ENCODE measurements at regions not wholly inside any gene's neighbourhood (a gene's known extent, or its start where the extent isn't known, plus 50 kb on each side); places are given as distances from the start of the nearest gene placed in this dataset.

- no peak overlapping the region for H3K27ac Mint-ChIP-seq
- H3K4me3 Mint-ChIP-seq, result no peak overlapping the region
- H3K9me3 Mint-ChIP-seq, result peaks cover 19% of the 10 kb centered on the region
- DNase-seq, result no peak
- H3K27me3 Mint-ChIP-seq (ENCODE audit: low read depth, poor library complexity), result peaks cover 3% of the 10 kb centered on the region
- no peak for TF ChIP-seq CTCF (IDR thresholded peaks at IDR 0.05)
- H3K4me1 Mint-ChIP-seq, result no peaks in the 10 kb centered on the region
- peaks cover 10% of the 10 kb centered on the region for H3K36me3 Mint-ChIP-seq (ENCODE audit: low read depth)
Measured at GRCh38 chr7:121810831-121811672, 61.9 kb upstream of the PTPRZ1 start.

- H3K27me3 Mint-ChIP-seq (ENCODE audit: low read depth, poor library complexity), result peaks cover 3% of the 10 kb centered on the region
- H3K9me3 Mint-ChIP-seq, result peaks cover 24% of the 10 kb centered on the region
- H3K4me1 Mint-ChIP-seq, result no peaks in the 10 kb centered on the region
- DNase-seq, result no peak
- peaks cover 10% of the 10 kb centered on the region for H3K36me3 Mint-ChIP-seq (ENCODE audit: low read depth)
- no peak overlapping the region for H3K27ac Mint-ChIP-seq
- no peak for TF ChIP-seq CTCF (IDR thresholded peaks at IDR 0.05)
- no peak overlapping the region for H3K4me3 Mint-ChIP-seq
Measured at GRCh38 chr7:121807078-121807477, 65.9 kb upstream of the PTPRZ1 start.

GRCh38 chr7:121803039-121803438, 69.9 kb upstream of the PTPRZ1 start:
- no peak overlapping the region for H3K4me3 Mint-ChIP-seq
- no peak for DNase-seq
- H3K27me3 Mint-ChIP-seq (ENCODE audit: low read depth, poor library complexity), result no peaks in the 10 kb centered on the region
- peaks cover 10% of the 10 kb centered on the region for H3K36me3 Mint-ChIP-seq (ENCODE audit: low read depth)
- peaks cover 14% of the 10 kb centered on the region for H3K4me1 Mint-ChIP-seq
- no peak for TF ChIP-seq CTCF (IDR thresholded peaks at IDR 0.05)
- H3K27ac Mint-ChIP-seq, result no peak overlapping the region
- H3K9me3 Mint-ChIP-seq, result peaks cover 23% of the 10 kb centered on the region

GRCh38 chr7:121800916-121801675, 71.9 kb upstream of the PTPRZ1 start:
- no peak overlapping the region for H3K4me3 Mint-ChIP-seq
- TF ChIP-seq CTCF (IDR thresholded peaks at IDR 0.05), result no peak
- H3K9me3 Mint-ChIP-seq, result peaks cover 6% of the 10 kb centered on the region
- no peaks in the 10 kb centered on the region for H3K36me3 Mint-ChIP-seq (ENCODE audit: low read depth)
- no peak overlapping the region for H3K27ac Mint-ChIP-seq
- H3K27me3 Mint-ChIP-seq (ENCODE audit: low read depth, poor library complexity), result peaks cover 6% of the 10 kb centered on the region
- H3K4me1 Mint-ChIP-seq, result peaks cover 21% of the 10 kb centered on the region
- no peak for DNase-seq

- Mint-ChIP-seq H3K4me3 (no peak overlapping the region), H3K4me1 (peaks cover 21% of the 10 kb centered on the region), H3K36me3 (ENCODE audit: low read depth) (no peaks in the 10 kb centered on the region), H3K27ac (peak overlapping the region; percentile 60), H3K27me3 (ENCODE audit: low read depth, poor library complexity) (peaks cover 6% of the 10 kb centered on the region), H3K9me3 (no peaks in the 10 kb centered on the region)
- no peak for TF ChIP-seq CTCF (IDR thresholded peaks at IDR 0.05)
- no peak for DNase-seq
Measured at GRCh38 chr7:121798896-121799295, 74.1 kb upstream of the PTPRZ1 start.

Measured in nephron progenitor cell (in vitro differentiated cells).